H1 (cell line): ENCODE measurements at regions not wholly inside any gene's neighbourhood (a gene's known extent, or its start where the extent isn't known, plus 50 kb on each side); places are given as distances from the start of the nearest gene placed in this dataset.

Experiments
- CTCF ChIA-PET: fragments of 300-600 bp; sonication (Branson Sonifier 250); formaldehyde crosslinking; loops from one replicate; lab custom pipeline; 2021; ENCODE audit not compliant: partially characterized antibody; lab: Charles Lee
- POLR2A ChIA-PET: fragments of 300-600 bp; sonication (Branson Sonifier 250); formaldehyde crosslinking; loops from one replicate; lab custom pipeline; 2021; ENCODE audit warnings: inconsistent platforms; ENCODE audit not compliant: partially characterized antibody; lab: Charles Lee
- DNase-seq, 2 experiments: peaks; one replicate each; pipeline versions ENCODE4 v3.0.0 to v3.0.0-alpha.2; 2010 to 2022; ENCODE audit warnings: low spot score in 2 of 2, low read depth in 1 of 2, mixed read lengths in 1 of 2
- FAIRE-seq: peaks from 2 replicates; lab custom pipeline; 2011; peaks lifted over from hg19 to GRCh38; lab: Jason Lieb, UNC
- H2AFZ ChIP-seq: 2 replicates; pipeline ENCODE4 v1.8.1; 2012; ENCODE audit warnings: low read length, inconsistent platforms
- H2AK5ac ChIP-seq: 2 replicates; pipeline ENCODE4 v1.6.1; 2013; ENCODE audit warnings: low read depth, low read length
- H2BK120ac ChIP-seq: replicated peaks from 2 replicates; pipeline ENCODE3; 2013; ENCODE audit warnings: low read depth, low read length, inconsistent platforms
- H2BK12ac ChIP-seq: 2 replicates; pipeline ENCODE4 v1.6.1; 2013; ENCODE audit warnings: low read depth, low read length
- H2BK15ac ChIP-seq: 2 replicates; pipeline ENCODE4 v1.6.1; 2013; ENCODE audit warnings: low read length
- H2BK20ac ChIP-seq: 2 replicates; pipeline ENCODE4 v1.6.1; 2013; ENCODE audit warnings: low read length
- H2BK5ac ChIP-seq: 2 replicates; pipeline ENCODE4 v1.6.1; 2013; ENCODE audit warnings: low read depth, low read length
- H3K14ac ChIP-seq: 2 replicates; pipeline ENCODE4 v1.6.1; 2013; ENCODE audit warnings: inconsistent platforms; ENCODE audit not compliant: insufficient read length
- H3K18ac ChIP-seq: 2 replicates; pipeline ENCODE4 v1.6.1; 2013; ENCODE audit warnings: low read length; ENCODE audit errors: extremely low read depth
- H3K23ac ChIP-seq: 2 replicates; pipeline ENCODE4 v1.6.1; 2013; ENCODE audit warnings: inconsistent platforms; ENCODE audit not compliant: insufficient read length
- H3K23me2 ChIP-seq: 2 replicates; pipeline ENCODE4 v1.6.1; 2013; ENCODE audit warnings: low read depth, low read length
- H3K27ac ChIP-seq: 2 replicates; pipeline ENCODE4 v1.6.1; 2011; ENCODE audit warnings: low read depth, low read length, inconsistent platforms
- H3K27me3 ChIP-seq, 4 experiments: replicated peaks in 1 of 4; 1 replicate in 1 of 4; 2 replicates in 3 of 4; pipeline versions ENCODE4 v1.6.1 to v1.8.1; 2011 to 2013; ENCODE audit warnings: low read length in 3 of 4, mild to moderate bottlenecking in 3 of 4, inconsistent platforms in 2 of 4, mixed read lengths in 2 of 4, moderate library complexity in 1 of 4; ENCODE audit not compliant: control insufficient read depth in 3 of 4, insufficient read depth in 3 of 4; ENCODE audit errors: extremely low read depth in 1 of 4
- H3K36me3 ChIP-seq, 4 experiments: 2 replicates each; pipeline versions ENCODE4 v1.6.1 to v1.8.1; 2011 to 2013; ENCODE audit warnings: mild to moderate bottlenecking in 4 of 4, low read length in 3 of 4, moderate library complexity in 2 of 4, control low read depth in 1 of 4, inconsistent platforms in 1 of 4; ENCODE audit not compliant: insufficient read depth in 4 of 4, control insufficient read depth in 2 of 4
- H3K4ac ChIP-seq: replicated peaks from 2 replicates; pipeline ENCODE3; 2013; ENCODE audit warnings: low read length, low read depth, mixed read lengths, inconsistent platforms; ENCODE audit not compliant: insufficient read length
- H3K4me1 ChIP-seq, 4 experiments: replicated peaks in 1 of 4; 1 replicate in 1 of 4; 2 replicates in 3 of 4; pipeline versions ENCODE4 v1.6.1 to v1.8.1; 2011 to 2013; ENCODE audit warnings: low read length in 3 of 4, inconsistent platforms in 2 of 4, mixed read lengths in 1 of 4; ENCODE audit not compliant: insufficient read depth in 4 of 4, control insufficient read depth in 3 of 4
- H3K4me2 ChIP-seq, 2 experiments: 2 replicates each; pipeline versions ENCODE4 v1.6.1 to v1.8.1; 2011 to 2013; ENCODE audit warnings: low read depth in 2 of 2, low read length in 2 of 2, control low read depth in 1 of 2, inconsistent platforms in 1 of 2, mild to moderate bottlenecking in 1 of 2; ENCODE audit not compliant: insufficient read depth in 1 of 2
- H3K4me3 ChIP-seq, 4 experiments: fragments of 200-600, 300-600 bp in 1 of 4; sonication (generic), shearing (Covaris generic), sonication (Bioruptor Twin) in 1 of 4; 2 replicates each; pipeline versions ENCODE4 v1.5.1 to v1.8.1; 2011 to 2016; ENCODE audit warnings: low read length in 4 of 4, low read depth in 3 of 4, control low read depth in 2 of 4, inconsistent platforms in 2 of 4, mild to moderate bottlenecking in 2 of 4, mixed read lengths in 1 of 4, moderate library complexity in 1 of 4; ENCODE audit not compliant: insufficient read depth in 2 of 4; ENCODE audit errors: extremely low read depth in 1 of 4
- H3K56ac ChIP-seq: replicated peaks from 2 replicates; pipeline ENCODE3; 2013; ENCODE audit warnings: low read depth, mild to moderate bottlenecking, mixed read lengths, low read length, inconsistent platforms; ENCODE audit not compliant: insufficient read length
- H3K79me1 ChIP-seq: 2 replicates; pipeline ENCODE4 v1.6.1; 2013; ENCODE audit warnings: low read depth, low read length, control low read depth
- H3K79me2 ChIP-seq, 2 experiments: 2 replicates each; pipeline versions ENCODE4 v1.6.1 to v1.8.1; 2012 to 2013; ENCODE audit warnings: low read length in 2 of 2, mild to moderate bottlenecking in 2 of 2, inconsistent platforms in 1 of 2; ENCODE audit not compliant: insufficient read depth in 2 of 2, control insufficient read depth in 1 of 2
- H3K9ac ChIP-seq, 4 experiments: replicated peaks in 1 of 4; 1 replicate in 1 of 4; 2 replicates in 3 of 4; pipeline versions ENCODE4 v1.6.1 to v1.8.1; 2011 to 2013; ENCODE audit warnings: low read depth in 3 of 4, low read length in 3 of 4, control low read depth in 2 of 4, mild to moderate bottlenecking in 2 of 4, moderate library complexity in 2 of 4, inconsistent platforms in 1 of 4; ENCODE audit errors: extremely low read depth in 1 of 4
- H3K9me3 ChIP-seq, 2 experiments: 2 replicates each; pipeline versions ENCODE4 v1.6.1 to v1.8.1; 2012 to 2013; ENCODE audit warnings: mild to moderate bottlenecking in 2 of 2, moderate library complexity in 2 of 2, control low read depth in 1 of 2, inconsistent platforms in 1 of 2, low read depth in 1 of 2, low read length in 1 of 2, mixed read lengths in 1 of 2; ENCODE audit not compliant: insufficient read depth in 2 of 2
- H4K20me1 ChIP-seq, 2 experiments: replicated peaks in 1 of 2; 2 replicates each; pipeline versions ENCODE3 to v1.8.1; 2011 to 2013; ENCODE audit warnings: inconsistent platforms in 2 of 2, low read length in 2 of 2, mild to moderate bottlenecking in 1 of 2; ENCODE audit not compliant: insufficient read depth in 2 of 2, control insufficient read depth in 1 of 2
- H4K5ac ChIP-seq: 2 replicates; pipeline ENCODE4 v1.6.1; 2013; ENCODE audit warnings: low read length, low read depth, mixed read lengths, inconsistent platforms; ENCODE audit not compliant: insufficient read length
- H4K8ac ChIP-seq: 2 replicates; pipeline ENCODE4 v1.8.0; 2013; ENCODE audit warnings: mild to moderate bottlenecking, moderate library complexity, low read length, inconsistent platforms; ENCODE audit not compliant: insufficient read depth; ENCODE audit errors: extremely low read depth
- H4K91ac ChIP-seq: replicated peaks from 2 replicates; pipeline ENCODE3; 2013; ENCODE audit warnings: low read length, mixed read lengths, inconsistent platforms; ENCODE audit not compliant: insufficient read length
- CEBPB ChIP-seq: IDR thresholded peaks from 2 replicates; pipeline ENCODE4 v1.6.1; 2012; ENCODE audit warnings: low read depth, low read length
- JUN ChIP-seq: IDR thresholded peaks from 2 replicates; pipeline ENCODE4 v1.6.1; 2011; ENCODE audit warnings: low read depth, mild to moderate bottlenecking, improper control_type of control experiment, low read length
- MAFK ChIP-seq: IDR thresholded peaks from 2 replicates; pipeline ENCODE4 v1.6.1; 2012; ENCODE audit warnings: low read depth, mild to moderate bottlenecking, improper control_type of control experiment, low read length
- POU5F1 ChIP-seq: IDR thresholded peaks from 2 replicates; pipeline ENCODE4 v1.6.1; 2011; ENCODE audit warnings: low read depth, mild to moderate bottlenecking, low read length, moderate library complexity
- SIX5 ChIP-seq: IDR thresholded peaks from 2 replicates; pipeline ENCODE4 v1.6.1; 2011; ENCODE audit warnings: mild to moderate bottlenecking, low read depth, low read length
- WGBS, 2 experiments: shearing (Covaris generic) in 1 of 2; methylation state at CpG; one replicate each; pipeline versions ENCODE4 v1.1.6 to v1.1.7; 2013 to 2015; ENCODE audit warnings: low lambda C conversion rate in 2 of 2, mixed read lengths in 2 of 2, inconsistent platforms in 1 of 2, low coverage in 1 of 2, missing lambda C conversion rate in 1 of 2; ENCODE audit not compliant: insufficient replicate concordance in 2 of 2, insufficient coverage in 1 of 2, insufficient read length in 1 of 2; ENCODE audit errors: extremely low coverage in 1 of 2, missing lambda C conversion rate in 1 of 2; 5-methylcytosine and 5-hydroxymethylcytosine counted together

- H4K91ac ChIP-seq, result no peak overlapping the region
- WGBS, 2 experiments, result 88% methylated on average over 4 of the region's 4 CpGs; no CpG with 5 or more reads in 1 of the 2 experiments
- H3K4me2 ChIP-seq, result no peak overlapping the region
- H2AK5ac ChIP-seq, result no peak overlapping the region
- H4K8ac ChIP-seq, result no peak overlapping the region
- no peak overlapping the region for H2BK5ac ChIP-seq
- no peak overlapping the region for H2BK120ac ChIP-seq
- H3K4ac ChIP-seq, result no peak overlapping the region
- no peak overlapping the region for H3K23ac ChIP-seq
- H3K9ac ChIP-seq, result no peak overlapping the region
- H3K79me1 ChIP-seq, result no peaks in the 10 kb centered on the region
- H3K14ac ChIP-seq, result no peak overlapping the region
- H4K5ac ChIP-seq, result no peak overlapping the region
- H3K27me3 ChIP-seq, result no peaks in the 10 kb centered on the region
- H2BK20ac ChIP-seq, result no peak overlapping the region
- peaks cover 5 to 8% (median 6%) of the 10 kb centered on the region in 4 experiments; a peak in 6 of 7 replicates for H3K4me1 ChIP-seq
- H2BK15ac ChIP-seq, result no peak overlapping the region
- H2AFZ ChIP-seq, result no peak overlapping the region
- DNase-seq (no peak), FAIRE-seq (no peak)
- H3K4me3 ChIP-seq, result no peak overlapping the region
- ChIA-PET POLR2A (no interaction called here), CTCF (interaction anchor here (0.7 to 1.6 kb wide), 3 partner anchors 12 to 101 kb away, joined by 3 to 5 read pairs (median 4); no protein-coding TSS in a partner anchor)
- no peak overlapping the region for H2BK12ac ChIP-seq
- H3K27ac ChIP-seq, result no peak overlapping the region
- H3K56ac ChIP-seq, result no peak overlapping the region
- H3K36me3 ChIP-seq, result no peaks in the 10 kb centered on the region
- peaks cover 12% of the 10 kb centered on the region in 2 experiments for H3K9me3 ChIP-seq
- H3K79me2 ChIP-seq, result no peaks in the 10 kb centered on the region
- H3K18ac ChIP-seq, result no peak overlapping the region
- no peaks in the 10 kb centered on the region for H3K23me2 ChIP-seq
- no peaks in the 10 kb centered on the region for H4K20me1 ChIP-seq
- TF ChIP-seq POU5F1 (no peak), CEBPB (no peak), MAFK (no peak), JUN (no peak), SIX5 (no peak)
Observed at GRCh38 chr2:85939131-85939530, 50.3 kb upstream of the ST3GAL5 start.
